ENCODE measurements at regions not wholly inside any gene's neighbourhood (a gene's known extent, or its start where the extent isn't known, plus 50 kb on each side); places are given as distances from the start of the nearest gene placed in this dataset.
A peak's percentile ranks its signal among the peaks of the same experiment; 100 is the strongest.

GRCh38 chr6:56329271-56330050, 82.1 kb upstream of the COL21A1 start:
- Histone ChIP-seq H3K9ac (ENCODE audit: low read length in 5 of 5) (no peak overlapping the region), H3K27ac (ENCODE audit: low read depth, low read length) (no peak overlapping the region), H3K27me3 (ENCODE audit: control insufficient read depth in 5 of 5, insufficient read depth in 4 of 5, low read length in 5 of 5) (no peaks in the 10 kb centered on the region), H3K4me3 (ENCODE audit: low read depth in 1 of 5, low read length in 5 of 5) (no peak overlapping the region), H3K4me1 (ENCODE audit: control insufficient read depth in 5 of 5, insufficient read depth in 5 of 5, low read length in 5 of 5) (peaks cover 0 to 6% (median 0%) of the 10 kb centered on the region in 5 donors), H3K36me3 (ENCODE audit: control insufficient read depth in 5 of 5, insufficient read depth in 5 of 5, low read length in 5 of 5) (no peaks in the 10 kb centered on the region), H3K9me3 (ENCODE audit: control insufficient read depth in 5 of 5, low read length in 5 of 5) (no peaks in the 10 kb centered on the region)

GRCh38 chr6:56328728-56329090, 81.3 kb upstream of the COL21A1 start:
- no peaks in the 10 kb centered on the region for H3K36me3 ChIP-seq (ENCODE audit: control insufficient read depth in 5 of 5, insufficient read depth in 5 of 5, low read length in 5 of 5)
- no peaks in the 10 kb centered on the region for H3K27me3 ChIP-seq (ENCODE audit: control insufficient read depth in 5 of 5, insufficient read depth in 4 of 5, low read length in 5 of 5)
- H3K4me3 ChIP-seq (ENCODE audit: low read depth in 1 of 5, low read length in 5 of 5), result no peak overlapping the region
- no peak overlapping the region for H3K9ac ChIP-seq (ENCODE audit: low read length in 5 of 5)
- no peak overlapping the region for H3K27ac ChIP-seq (ENCODE audit: low read depth, low read length)
- no peaks in the 10 kb centered on the region for H3K9me3 ChIP-seq (ENCODE audit: control insufficient read depth in 5 of 5, low read length in 5 of 5)
- peaks cover 0 to 6% (median 0%) of the 10 kb centered on the region in 5 donors for H3K4me1 ChIP-seq (ENCODE audit: control insufficient read depth in 5 of 5, insufficient read depth in 5 of 5, low read length in 5 of 5)

GRCh38 chr6:56327946-56328727, 80.8 kb upstream of the COL21A1 start:
- Histone ChIP-seq H3K4me1 (ENCODE audit: control insufficient read depth in 5 of 5, insufficient read depth in 5 of 5, low read length in 5 of 5) (peaks cover 0 to 6% (median 0%) of the 10 kb centered on the region in 5 donors), H3K36me3 (ENCODE audit: control insufficient read depth in 5 of 5, insufficient read depth in 5 of 5, low read length in 5 of 5) (no peaks in the 10 kb centered on the region), H3K9me3 (ENCODE audit: control insufficient read depth in 5 of 5, low read length in 5 of 5) (no peaks in the 10 kb centered on the region), H3K9ac (ENCODE audit: low read length in 5 of 5) (no peak overlapping the region), H3K4me3 (ENCODE audit: low read depth in 1 of 5, low read length in 5 of 5) (no peak overlapping the region), H3K27ac (ENCODE audit: low read depth, low read length) (no peak overlapping the region), H3K27me3 (ENCODE audit: control insufficient read depth in 5 of 5, insufficient read depth in 4 of 5, low read length in 5 of 5) (no peaks in the 10 kb centered on the region)

DNA sequence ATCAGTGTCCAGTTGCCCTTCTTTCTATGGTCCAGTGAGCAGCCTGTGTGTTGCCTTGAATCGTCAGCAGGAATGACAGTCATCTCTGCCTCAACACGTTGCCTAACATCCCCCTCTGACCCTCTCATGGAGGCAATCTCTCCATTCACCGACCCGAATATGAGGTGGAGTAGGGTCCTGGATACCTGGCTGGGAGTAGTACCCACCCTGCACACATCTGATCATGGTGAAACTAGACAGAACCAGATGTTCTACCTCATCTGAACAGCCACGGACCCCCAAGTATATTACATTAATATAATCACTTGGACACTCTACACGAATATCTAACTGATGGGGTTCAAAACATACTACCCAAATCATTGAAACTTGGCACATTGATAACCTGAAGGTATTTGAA, 77.0 kb upstream of the COL21A1 start:
- Histone ChIP-seq H3K27ac (ENCODE audit: low read depth, low read length) (no peak overlapping the region), H3K9ac (ENCODE audit: low read length in 5 of 5) (no peak overlapping the region), H3K36me3 (ENCODE audit: control insufficient read depth in 5 of 5, insufficient read depth in 5 of 5, low read length in 5 of 5) (no peaks in the 10 kb centered on the region), H3K9me3 (ENCODE audit: control insufficient read depth in 5 of 5, low read length in 5 of 5) (no peaks in the 10 kb centered on the region), H3K4me1 (ENCODE audit: control insufficient read depth in 5 of 5, insufficient read depth in 5 of 5, low read length in 5 of 5) (peaks cover 0 to 5% (median 0%) of the 10 kb centered on the region in 5 donors), H3K27me3 (ENCODE audit: control insufficient read depth in 5 of 5, insufficient read depth in 4 of 5, low read length in 5 of 5) (no peaks in the 10 kb centered on the region), H3K4me3 (ENCODE audit: low read depth in 1 of 5, low read length in 5 of 5) (no peak overlapping the region)

GRCh38 chr6:56318851-56319250, 71.5 kb upstream of the COL21A1 start:
- no peaks in the 10 kb centered on the region for H3K9me3 ChIP-seq (ENCODE audit: control insufficient read depth in 5 of 5, low read length in 5 of 5)
- no peak overlapping the region for H3K4me3 ChIP-seq (ENCODE audit: low read depth in 1 of 5, low read length in 5 of 5)
- no peaks in the 10 kb centered on the region for H3K36me3 ChIP-seq (ENCODE audit: control insufficient read depth in 5 of 5, insufficient read depth in 5 of 5, low read length in 5 of 5)
- H3K9ac ChIP-seq (ENCODE audit: low read length in 5 of 5), result no peak overlapping the region
- H3K27me3 ChIP-seq (ENCODE audit: control insufficient read depth in 5 of 5, insufficient read depth in 4 of 5, low read length in 5 of 5), result no peaks in the 10 kb centered on the region
- H3K27ac ChIP-seq (ENCODE audit: low read depth, low read length), result no peak overlapping the region
- no peaks in the 10 kb centered on the region for H3K4me1 ChIP-seq (ENCODE audit: control insufficient read depth in 5 of 5, insufficient read depth in 5 of 5, low read length in 5 of 5)

DNA sequence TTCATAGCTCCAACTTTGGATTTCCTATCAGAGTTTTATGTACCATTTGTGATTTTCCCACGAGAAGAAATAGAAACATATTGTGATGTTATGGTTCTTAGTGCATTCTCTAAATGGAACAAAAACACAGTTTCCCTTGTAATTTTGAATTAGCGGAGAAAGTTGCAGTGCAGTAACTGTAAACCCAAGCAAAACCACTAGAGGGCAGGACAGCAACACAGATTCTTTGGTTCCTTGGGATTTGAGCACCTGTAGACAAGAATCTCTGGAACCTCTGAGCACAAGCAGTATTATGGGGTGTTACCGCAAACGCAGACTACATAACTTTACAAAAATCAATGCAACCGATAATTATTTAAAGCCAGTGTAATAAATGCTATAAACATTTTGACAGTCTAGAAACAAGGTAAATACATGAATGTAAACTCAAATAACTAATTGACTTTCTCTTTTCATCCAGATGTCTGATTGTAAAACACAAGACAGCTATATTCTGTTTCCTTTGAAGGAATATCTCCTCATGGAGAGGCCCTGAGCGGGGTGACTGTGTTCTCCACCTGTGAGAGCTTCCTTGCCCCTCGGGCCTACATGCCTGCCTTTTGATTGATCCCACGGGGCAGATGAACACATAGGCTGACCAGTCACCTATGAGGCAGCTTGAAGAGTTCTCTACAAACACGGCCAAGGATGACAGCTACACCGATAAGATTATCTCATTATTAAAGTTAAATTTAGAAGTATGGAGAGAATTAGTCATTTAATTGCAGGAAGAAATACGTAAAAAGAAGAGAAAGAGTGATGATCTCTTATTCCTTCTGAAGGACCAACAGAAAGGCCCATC, 67.5 kb upstream of the COL21A1 start:
- no peaks in the 10 kb centered on the region for H3K27me3 ChIP-seq (ENCODE audit: control insufficient read depth in 5 of 5, insufficient read depth in 4 of 5, low read length in 5 of 5)
- no peaks in the 10 kb centered on the region for H3K9me3 ChIP-seq (ENCODE audit: control insufficient read depth in 5 of 5, low read length in 5 of 5)
- H3K4me3 ChIP-seq (ENCODE audit: low read depth in 1 of 5, low read length in 5 of 5), result no peak overlapping the region
- H3K4me1 ChIP-seq (ENCODE audit: control insufficient read depth in 5 of 5, insufficient read depth in 5 of 5, low read length in 5 of 5), result peaks cover 0 to 3% (median 0%) of the 10 kb centered on the region in 5 donors
- H3K36me3 ChIP-seq (ENCODE audit: control insufficient read depth in 5 of 5, insufficient read depth in 5 of 5, low read length in 5 of 5), result no peaks in the 10 kb centered on the region
- peak overlapping the region in 1 of 5 donors; percentile 6 for H3K9ac ChIP-seq (ENCODE audit: low read length in 5 of 5)
- H3K27ac ChIP-seq (ENCODE audit: low read depth, low read length), result no peak overlapping the region

GRCh38 chr6:56311533-56312448, 64.4 kb upstream of the COL21A1 start:
- no peak overlapping the region for H3K4me3 ChIP-seq (ENCODE audit: low read depth in 1 of 5, low read length in 5 of 5)
- peaks cover 0 to 3% (median 0%) of the 10 kb centered on the region in 5 donors for H3K4me1 ChIP-seq (ENCODE audit: control insufficient read depth in 5 of 5, insufficient read depth in 5 of 5, low read length in 5 of 5)
- no peaks in the 10 kb centered on the region for H3K9me3 ChIP-seq (ENCODE audit: control insufficient read depth in 5 of 5, low read length in 5 of 5)
- no peak overlapping the region for H3K27ac ChIP-seq (ENCODE audit: low read depth, low read length)
- H3K9ac ChIP-seq (ENCODE audit: low read length in 5 of 5), result no peak overlapping the region
- H3K27me3 ChIP-seq (ENCODE audit: control insufficient read depth in 5 of 5, insufficient read depth in 4 of 5, low read length in 5 of 5), result no peaks in the 10 kb centered on the region
- H3K36me3 ChIP-seq (ENCODE audit: control insufficient read depth in 5 of 5, insufficient read depth in 5 of 5, low read length in 5 of 5), result no peaks in the 10 kb centered on the region

DNA sequence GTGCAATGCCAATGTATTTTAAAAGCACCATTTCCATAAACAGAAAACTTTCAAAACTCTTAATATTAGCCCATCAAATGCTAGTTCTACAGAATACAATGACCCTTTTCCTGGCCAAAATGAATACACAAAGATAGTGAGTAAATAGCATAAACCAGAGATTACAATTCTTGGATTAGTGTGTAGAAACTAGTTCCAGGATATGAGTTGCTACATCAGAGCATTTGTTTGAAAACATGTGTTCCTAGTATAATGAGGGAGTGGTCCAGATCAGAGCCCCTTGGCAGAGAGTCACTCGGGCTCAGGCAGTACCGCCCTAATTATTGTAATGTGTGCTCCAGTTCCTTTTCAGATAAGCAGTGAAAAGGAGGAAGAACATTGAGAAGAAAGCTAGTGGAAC, 63.7 kb upstream of the COL21A1 start:
- Histone ChIP-seq H3K4me1 (ENCODE audit: control insufficient read depth in 5 of 5, insufficient read depth in 5 of 5, low read length in 5 of 5) (peaks cover 0 to 3% (median 0%) of the 10 kb centered on the region in 5 donors), H3K27me3 (ENCODE audit: control insufficient read depth in 5 of 5, insufficient read depth in 4 of 5, low read length in 5 of 5) (no peaks in the 10 kb centered on the region), H3K4me3 (ENCODE audit: low read depth in 1 of 5, low read length in 5 of 5) (no peak overlapping the region), H3K9ac (ENCODE audit: low read length in 5 of 5) (no peak overlapping the region), H3K9me3 (ENCODE audit: control insufficient read depth in 5 of 5, low read length in 5 of 5) (no peaks in the 10 kb centered on the region), H3K36me3 (ENCODE audit: control insufficient read depth in 5 of 5, insufficient read depth in 5 of 5, low read length in 5 of 5) (no peaks in the 10 kb centered on the region), H3K27ac (ENCODE audit: low read depth, low read length) (no peak overlapping the region)

- Histone ChIP-seq H3K36me3 (ENCODE audit: control insufficient read depth in 5 of 5, insufficient read depth in 5 of 5, low read length in 5 of 5) (no peaks in the 10 kb centered on the region), H3K27ac (ENCODE audit: low read depth, low read length) (no peak overlapping the region), H3K4me1 (ENCODE audit: control insufficient read depth in 5 of 5, insufficient read depth in 5 of 5, low read length in 5 of 5) (peaks cover 0 to 3% (median 0%) of the 10 kb centered on the region in 5 donors), H3K9ac (ENCODE audit: low read length in 5 of 5) (no peak overlapping the region), H3K9me3 (ENCODE audit: control insufficient read depth in 5 of 5, low read length in 5 of 5) (no peaks in the 10 kb centered on the region), H3K4me3 (ENCODE audit: low read depth in 1 of 5, low read length in 5 of 5) (no peak overlapping the region), H3K27me3 (ENCODE audit: control insufficient read depth in 5 of 5, insufficient read depth in 4 of 5, low read length in 5 of 5) (no peaks in the 10 kb centered on the region)
Observed at GRCh38 chr6:56310241-56310640, 62.9 kb upstream of the COL21A1 start.

Measured in subcutaneous abdominal adipose tissue (tissue), 5 donors.